B cell (primary cell): ENCODE measurements at regions not wholly inside any gene's neighbourhood (a gene's known extent, or its start where the extent isn't known, plus 50 kb on each side); places are given as distances from the start of the nearest gene placed in this dataset.
A peak's percentile ranks its signal among the peaks of the same experiment; 100 is the strongest.
"Not testable (repeated sequence)": the region's sequence is repeated elsewhere in the genome, so short reads cannot be mapped to it uniquely, and the experiment has no call there.

Experiments used
- ATAC-seq: fragments of 200-7000 bp; cut with Tn5 transposase; one replicate; pipeline ENCODE4 v1.10.0; 2021; ENCODE audit warnings: low read depth, mild to moderate bottlenecking, moderate number of reproducible peaks, moderate library complexity
- CTCF ChIA-PET: fragments of 350-600 bp; sonication (Branson Sonifier 250); formaldehyde crosslinking; loops from one replicate; lab custom pipeline; 2021; ENCODE audit warnings: antibody characterized with exemption, inconsistent platforms; lab: Charles Lee
- POLR2A ChIA-PET: fragments of 350-600 bp; sonication (Branson Sonifier 250); formaldehyde crosslinking; loops from one replicate; lab custom pipeline; 2021; ENCODE audit warnings: antibody characterized with exemption; lab: Charles Lee
- DNase-seq: peaks from one replicate; pipeline ENCODE4 v3.0.0; 2013
- H2AFZ ChIP-seq: 2 replicates; pipeline ENCODE4 v1.6.1; 2012; ENCODE audit warnings: mild to moderate bottlenecking, low read depth, low read length; ENCODE audit not compliant: insufficient read depth, poor library complexity, severe bottlenecking
- H3K27ac ChIP-seq, 2 donors: 1 replicate in 1 of 2; 2 replicates in 1 of 2; pipeline ENCODE4 v1.5.1; 2012 to 2013; ENCODE audit warnings: low read length in 2 of 2, mild to moderate bottlenecking in 2 of 2, moderate library complexity in 1 of 2
- H3K27me3 ChIP-seq, 4 experiments: fragments of 200-600 bp in 1 of 4; sonication (generic) in 1 of 4; replicated peaks in 1 of 4; 1 replicate in 2 of 4; 2 replicates in 2 of 4; pipeline versions ENCODE4 v1.6.1 to v1.7.0; 2013 to 2016; ENCODE audit warnings: low read length in 3 of 4, mild to moderate bottlenecking in 2 of 4, mixed read lengths in 1 of 4, moderate library complexity in 1 of 4; ENCODE audit not compliant: insufficient read depth in 4 of 4, control insufficient read depth in 3 of 4; ENCODE audit errors: control extremely low read depth in 1 of 4
- H3K36me3 ChIP-seq, 2 experiments: replicated peaks in 1 of 2; 1 replicate in 1 of 2; 2 replicates in 1 of 2; pipeline versions ENCODE4 v1.6.1 to v1.7.1; 2013; ENCODE audit warnings: low read length in 1 of 2; ENCODE audit not compliant: insufficient read depth in 2 of 2, control insufficient read depth in 1 of 2; ENCODE audit errors: control extremely low read depth in 1 of 2, extremely low read depth in 1 of 2
- H3K4me1 ChIP-seq, 2 donors: fragments of 200-600 bp in 1 of 2; sonication (generic) in 1 of 2; 1 replicate in 1 of 2; 2 replicates in 1 of 2; pipeline versions ENCODE4 v1.5.1 to v1.6.1; 2013 to 2017; ENCODE audit warnings: low read length in 2 of 2; ENCODE audit not compliant: control insufficient read depth in 2 of 2, insufficient read depth in 2 of 2
- H3K4me2 ChIP-seq: replicated peaks from 2 replicates; pipeline ENCODE3; 2012; ENCODE audit warnings: mild to moderate bottlenecking, low read depth, low read length; ENCODE audit not compliant: poor library complexity, severe bottlenecking
- H3K4me3 ChIP-seq, 5 experiments: fragments of 200-600 bp in 1 of 5; sonication (generic) in 1 of 5; 1 replicate in 3 of 5; 2 replicates in 2 of 5; pipeline versions ENCODE4 v1.5.1 to v1.7.0; 2011 to 2016; ENCODE audit warnings: low read length in 4 of 5, mild to moderate bottlenecking in 4 of 5, low read depth in 2 of 5, control low read depth in 1 of 5, moderate library complexity in 1 of 5; ENCODE audit not compliant: insufficient read depth in 1 of 5; ENCODE audit errors: control extremely low read depth in 1 of 5, extremely low read depth in 1 of 5
- H3K79me2 ChIP-seq: fragments of 200-600 bp; sonication (generic); one replicate; pipeline ENCODE4 v1.6.0; 2016; ENCODE audit warnings: low read length; ENCODE audit not compliant: control insufficient read depth, insufficient read depth
- H3K9ac ChIP-seq: fragments of 200-600 bp; sonication (generic); 2 replicates; pipeline ENCODE4 v1.6.1; 2017; ENCODE audit warnings: mild to moderate bottlenecking, low read length, moderate library complexity
- H3K9me3 ChIP-seq, 3 donors: one replicate each; pipeline versions ENCODE4 v1.6.1 to v1.7.1; 2013; ENCODE audit warnings: low read length in 2 of 3; ENCODE audit not compliant: control insufficient read depth in 2 of 3, insufficient read depth in 1 of 3; ENCODE audit errors: control extremely low read depth in 1 of 3
- H4K20me1 ChIP-seq: 2 replicates; pipeline ENCODE4 v1.6.0; 2012; ENCODE audit warnings: mild to moderate bottlenecking, low read length; ENCODE audit not compliant: insufficient read depth, control insufficient read depth, poor library complexity, severe bottlenecking
- H3K27ac Mint-ChIP-seq: one replicate; pipeline ENCODE4 v1.8.0; 2021; ENCODE audit warnings: mixed read lengths
- H3K27me3 Mint-ChIP-seq: one replicate; pipeline ENCODE4 v1.8.0; 2021; ENCODE audit warnings: mixed read lengths
- H3K4me1 Mint-ChIP-seq: one replicate; pipeline ENCODE4 v1.8.0; 2021; ENCODE audit warnings: mixed read lengths
- H3K4me3 Mint-ChIP-seq: one replicate; pipeline ENCODE4 v1.8.0; 2021; ENCODE audit warnings: mixed read lengths
- H3K9me3 Mint-ChIP-seq: one replicate; pipeline ENCODE4 v1.8.0; 2022; ENCODE audit warnings: mixed read lengths; ENCODE audit not compliant: insufficient read depth
- EZH2 ChIP-seq: IDR thresholded peaks from 2 replicates; pipeline ENCODE4 v1.6.1; 2012; ENCODE audit warnings: borderline replicate concordance, low read depth, mild to moderate bottlenecking, moderate library complexity, low read length; ENCODE audit not compliant: insufficient read depth, poor library complexity, severe bottlenecking
- WGBS: methylation state at CpG from one replicate; pipeline ENCODE4 v1.1.5; 2013; ENCODE audit warnings: missing lambda C conversion rate; ENCODE audit not compliant: insufficient coverage; 5-methylcytosine and 5-hydroxymethylcytosine counted together
- intact Hi-C: fragments of 100-400 bp; cut with micrococcal nuclease; formaldehyde crosslinking; loops from one replicate; pipeline ENCODE4 v1.10.0; 2022
- TF ChIP-seq, protein P1 (sequence below): fragments of 200-600 bp; IDR thresholded peaks from one replicate; pipeline ENCODE4 v1.8.0; 2022; ENCODE audit warnings: antibody characterized with exemption, mild to moderate bottlenecking

GRCh38 chr11:119584193-119585042, 144.6 kb downstream of the NECTIN1 start:
- Histone ChIP-seq H3K4me2 (peak overlapping the region; percentile 66), H3K9me3 (peaks cover 0 to 17% (median 0%) of the 10 kb centered on the region in 3 donors), H3K9ac (no peak overlapping the region), H3K79me2 (no peaks in the 10 kb centered on the region), H4K20me1 (no peaks in the 10 kb centered on the region), H2AFZ (peak overlapping the region; percentile 54), H3K4me1 (peaks cover 12 to 14% of the 10 kb centered on the region in 2 donors), H3K27ac (no peak overlapping the region), H3K4me3 (peak overlapping the region in 4 of 5 experiments; percentile 9 to 27 (median 19)), H3K27me3 (peaks cover 0 to 43% (median 14%) of the 10 kb centered on the region in 4 experiments), H3K36me3 (no peaks in the 10 kb centered on the region)
- no peak for TF ChIP-seq EZH2
- TF ChIP-seq, protein P1, sequence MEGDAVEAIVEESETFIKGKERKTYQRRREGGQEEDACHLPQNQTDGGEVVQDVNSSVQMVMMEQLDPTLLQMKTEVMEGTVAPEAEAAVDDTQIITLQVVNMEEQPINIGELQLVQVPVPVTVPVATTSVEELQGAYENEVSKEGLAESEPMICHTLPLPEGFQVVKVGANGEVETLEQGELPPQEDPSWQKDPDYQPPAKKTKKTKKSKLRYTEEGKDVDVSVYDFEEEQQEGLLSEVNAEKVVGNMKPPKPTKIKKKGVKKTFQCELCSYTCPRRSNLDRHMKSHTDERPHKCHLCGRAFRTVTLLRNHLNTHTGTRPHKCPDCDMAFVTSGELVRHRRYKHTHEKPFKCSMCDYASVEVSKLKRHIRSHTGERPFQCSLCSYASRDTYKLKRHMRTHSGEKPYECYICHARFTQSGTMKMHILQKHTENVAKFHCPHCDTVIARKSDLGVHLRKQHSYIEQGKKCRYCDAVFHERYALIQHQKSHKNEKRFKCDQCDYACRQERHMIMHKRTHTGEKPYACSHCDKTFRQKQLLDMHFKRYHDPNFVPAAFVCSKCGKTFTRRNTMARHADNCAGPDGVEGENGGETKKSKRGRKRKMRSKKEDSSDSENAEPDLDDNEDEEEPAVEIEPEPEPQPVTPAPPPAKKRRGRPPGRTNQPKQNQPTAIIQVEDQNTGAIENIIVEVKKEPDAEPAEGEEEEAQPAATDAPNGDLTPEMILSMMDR, result no peak
- under 1% methylated on average over 51 of the region's 56 CpGs for WGBS
- ATAC-seq (no peak), DNase-seq (no peak)
- Mint-ChIP-seq H3K9me3 (peaks cover 2% of the 10 kb centered on the region), H3K27ac (no peak overlapping the region), H3K27me3 (peaks cover 39% of the 10 kb centered on the region), H3K4me3 (peak overlapping the region; percentile 59), H3K4me1 (peaks cover 12% of the 10 kb centered on the region)
- intact Hi-C loops, result no loop called here
- ChIA-PET POLR2A (no interaction called here), CTCF (no interaction called here)

- Histone ChIP-seq H3K4me1 (peaks cover 12 to 14% of the 10 kb centered on the region in 2 donors), H2AFZ (no peak overlapping the region), H3K27ac (no peak overlapping the region), H3K9ac (no peak overlapping the region), H3K36me3 (no peaks in the 10 kb centered on the region), H3K9me3 (peaks cover 0 to 19% (median 0%) of the 10 kb centered on the region in 3 donors), H3K79me2 (no peaks in the 10 kb centered on the region), H3K4me2 (no peak overlapping the region), H3K4me3 (no peak overlapping the region), H3K27me3 (peaks cover 0 to 43% (median 14%) of the 10 kb centered on the region in 4 experiments), H4K20me1 (no peaks in the 10 kb centered on the region)
- Mint-ChIP-seq H3K4me1 (peaks cover 12% of the 10 kb centered on the region), H3K9me3 (peaks cover 2% of the 10 kb centered on the region), H3K27ac (no peak overlapping the region), H3K27me3 (peaks cover 39% of the 10 kb centered on the region), H3K4me3 (no peak overlapping the region)
- TF ChIP-seq EZH2, result no peak
- TF ChIP-seq, protein P1, result no peak
- ATAC-seq (no peak), DNase-seq (no peak)
- ChIA-PET CTCF (no interaction called here), POLR2A (no interaction called here)
- intact Hi-C loops, result no loop called here
- WGBS, result 85% methylated on average over 5 of the region's 6 CpGs
Measured at GRCh38 chr11:119583585-119583984, 145.4 kb downstream of the NECTIN1 start.

- H3K4me2 ChIP-seq, CTCF ChIA-PET, H3K27ac Mint-ChIP-seq, intact Hi-C loops, H3K9ac ChIP-seq, H3K4me3 ChIP-seq, ATAC-seq, POLR2A ChIA-PET, H3K27ac ChIP-seq, H3K79me2 ChIP-seq, H4K20me1 ChIP-seq, DNase-seq, H3K4me3 Mint-ChIP-seq, H2AFZ ChIP-seq, H3K9me3 Mint-ChIP-seq, H3K36me3 ChIP-seq: not testable (repeated sequence)
- H3K9me3 ChIP-seq, result peaks cover 0 to 19% (median 0%) of the 10 kb centered on the region in 3 donors
- peaks cover 12 to 14% of the 10 kb centered on the region in 2 donors for H3K4me1 ChIP-seq
- peaks cover 36% of the 10 kb centered on the region for H3K27me3 Mint-ChIP-seq
- peaks cover 12% of the 10 kb centered on the region for H3K4me1 Mint-ChIP-seq
- H3K27me3 ChIP-seq, result peaks cover 0 to 40% (median 14%) of the 10 kb centered on the region in 4 experiments
- 100% methylated on average over 2 of the region's 3 CpGs for WGBS
Measured at GRCh38 chr11:119581396-119581795, 147.6 kb downstream of the NECTIN1 start.
